ENCODE measurements at regions not wholly inside any gene's neighbourhood (a gene's known extent, or its start where the extent isn't known, plus 50 kb on each side); places are given as distances from the start of the nearest gene placed in this dataset.
"Not testable (repeated sequence)": the region's sequence is repeated elsewhere in the genome, so short reads cannot be mapped to it uniquely, and the experiment has no call there.

GRCh38 chr13:72634859-72635258 is 92.6 kb downstream of the MZT1 start:
- no peak for TF ChIP-seq CTCF (IDR thresholded peaks at IDR 0.05; ENCODE audit: control insufficient read depth, extremely low read depth, insufficient read depth)
- DNase-seq (ENCODE audit: low read depth) = no peak
- no peak overlapping the region for H3K4me3 ChIP-seq (ENCODE audit: low read depth, low read length)

DNA sequence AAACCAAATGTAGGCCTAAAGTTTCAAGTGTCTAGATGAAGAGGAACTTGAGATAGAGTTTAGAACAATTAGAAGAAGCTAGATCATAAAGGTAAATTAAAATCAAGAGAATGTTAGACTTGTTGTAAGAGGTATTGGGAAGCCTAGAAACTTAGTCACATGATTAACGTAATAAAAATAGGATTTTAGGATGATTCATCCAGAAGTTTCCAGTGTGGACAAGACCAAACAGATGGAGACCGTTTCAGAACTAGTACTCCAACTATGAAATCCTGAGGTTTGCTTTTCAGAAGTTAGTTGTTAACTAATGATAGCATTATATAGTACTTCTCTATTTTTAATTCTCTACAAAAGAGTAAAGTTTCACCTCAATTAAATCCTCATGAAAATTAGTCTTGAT is 104.9 kb downstream of the MZT1 start:
- no peak for DNase-seq (ENCODE audit: low read depth)

DNA sequence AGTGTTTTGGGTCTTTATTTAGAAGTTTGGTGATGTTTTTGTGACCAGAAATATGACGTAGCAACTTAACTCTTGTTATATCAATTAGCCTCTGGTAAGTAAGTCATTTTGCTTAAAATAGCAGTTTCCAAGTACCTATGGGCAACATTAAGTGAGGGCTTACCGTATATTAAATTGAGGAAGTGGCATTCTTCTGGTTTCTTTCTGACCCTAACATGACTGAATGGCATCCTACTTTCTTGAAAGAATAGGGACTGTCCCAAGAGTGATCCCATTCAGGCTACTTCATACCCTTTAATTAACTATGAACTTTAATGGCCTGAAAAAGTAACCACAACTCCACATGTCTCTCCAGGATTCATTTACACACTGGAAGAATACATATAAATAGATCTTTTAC is 106.6 kb downstream of the MZT1 start:
- TF ChIP-seq CTCF (IDR thresholded peaks at IDR 0.05; ENCODE audit: control insufficient read depth, extremely low read depth, insufficient read depth) = no peak
- no peak overlapping the region for H3K4me3 ChIP-seq (ENCODE audit: low read depth, low read length)
- DNase-seq (ENCODE audit: low read depth) = no peak

More for the DNA sequence above, 104.9 kb downstream of the MZT1 start:
- H3K4me3 ChIP-seq (ENCODE audit: low read depth, low read length) = no peak overlapping the region
- TF ChIP-seq CTCF (IDR thresholded peaks at IDR 0.05; ENCODE audit: control insufficient read depth, extremely low read depth, insufficient read depth) = no peak

DNA sequence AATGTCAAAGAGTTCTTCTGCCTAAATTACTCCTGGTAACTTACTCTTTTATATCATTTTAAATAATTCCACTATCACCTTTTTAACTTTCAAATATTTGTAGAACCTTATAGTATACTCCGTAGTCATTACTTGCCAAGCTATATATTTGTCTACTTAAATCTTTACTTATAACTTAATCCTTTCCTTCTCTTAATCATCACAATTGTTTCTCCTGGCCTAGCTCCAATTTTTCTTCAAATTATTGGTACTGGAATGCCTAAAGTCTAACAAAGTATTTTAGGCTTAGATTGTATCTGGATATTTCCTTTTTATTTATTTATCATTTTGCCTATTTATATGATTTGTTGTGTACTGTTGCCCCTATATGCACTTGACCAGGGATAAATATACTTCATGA is 109.5 kb downstream of the MZT1 start:
- no peak for DNase-seq (ENCODE audit: low read depth)
- H3K4me3 ChIP-seq (ENCODE audit: low read depth, low read length) = no peak overlapping the region
- no peak for TF ChIP-seq CTCF (IDR thresholded peaks at IDR 0.05; ENCODE audit: control insufficient read depth, extremely low read depth, insufficient read depth)

DNA sequence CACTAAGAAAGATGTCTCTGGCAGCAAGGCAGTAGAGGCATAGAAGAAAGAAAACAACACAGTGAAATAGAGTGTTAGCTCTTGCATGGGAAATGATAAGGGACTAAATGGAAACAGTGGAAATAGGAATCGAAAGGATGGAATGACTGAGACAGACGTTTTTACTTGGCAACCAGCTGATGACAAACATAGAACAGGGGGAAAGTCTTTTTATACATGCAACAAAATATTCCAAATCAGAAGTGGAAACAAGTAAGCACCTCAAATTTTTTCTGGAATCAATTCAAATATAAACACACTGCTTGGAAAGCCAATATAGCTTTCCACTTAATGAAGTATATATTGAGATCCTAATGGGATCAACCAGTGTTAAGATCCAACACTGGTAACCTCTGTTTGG is 110.2 kb downstream of the MZT1 start:
- no peak for TF ChIP-seq CTCF (IDR thresholded peaks at IDR 0.05; ENCODE audit: control insufficient read depth, extremely low read depth, insufficient read depth)
- no peak overlapping the region for H3K4me3 ChIP-seq (ENCODE audit: low read depth, low read length)
- DNase-seq (ENCODE audit: low read depth) = no peak

DNA sequence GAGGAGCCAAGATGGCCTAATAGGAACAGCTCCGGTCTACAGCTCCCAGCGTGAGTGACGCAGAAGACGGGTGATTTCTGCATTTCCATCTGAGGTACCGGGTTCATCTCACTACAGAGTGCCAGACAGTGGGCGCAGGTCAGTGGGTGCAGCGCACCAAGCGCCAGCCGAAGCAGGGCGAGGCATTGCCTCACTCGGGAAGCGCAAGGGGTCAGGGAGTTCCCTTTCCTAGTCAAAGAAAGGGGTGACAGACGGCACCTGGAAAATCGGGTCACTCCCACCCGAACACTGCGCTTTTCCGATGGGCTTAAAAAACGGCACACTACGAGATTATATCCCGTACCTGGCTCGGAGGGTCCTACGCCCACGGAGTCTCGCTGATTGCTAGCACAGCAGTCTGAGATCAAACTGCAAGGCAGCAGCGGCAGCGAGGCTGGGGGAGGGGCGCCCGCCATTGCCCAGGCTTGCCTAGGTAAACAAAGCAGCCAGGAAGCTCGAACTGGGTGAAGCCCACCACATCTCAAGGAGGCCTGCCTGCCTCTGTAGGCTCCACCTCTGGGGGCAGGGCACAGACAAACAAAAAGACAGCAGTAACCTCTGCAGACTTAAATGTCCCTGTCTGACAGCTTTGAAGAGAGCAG is 117.1 kb downstream of the MZT1 start:
- not testable (repeated sequence) for H3K4me3 ChIP-seq (ENCODE audit: low read depth, low read length); DNase-seq (ENCODE audit: low read depth)

GRCh38 chr13:72599178-72599743 is 128.2 kb downstream of the MZT1 start:
- no peak for TF ChIP-seq CTCF (IDR thresholded peaks at IDR 0.05; ENCODE audit: control insufficient read depth, extremely low read depth, insufficient read depth)
- DNase-seq (ENCODE audit: low read depth) = no peak
- H3K4me3 ChIP-seq (ENCODE audit: low read depth, low read length) = no peak overlapping the region

Measured in LNCaP clone FGC (cell line).